CD14-positive monocyte (primary cell): ENCODE measurements at regions not wholly inside any gene's neighbourhood (a gene's known extent, or its start where the extent isn't known, plus 50 kb on each side); places are given as distances from the start of the nearest gene placed in this dataset.

ENCODE experiments used
- DNase-seq, 3 donors: peaks; one replicate each; pipeline ENCODE4 v3.0.0-alpha.2; 2011 to 2022
- H2AFZ ChIP-seq: 2 replicates; pipeline ENCODE4 v1.6.0; 2012; ENCODE audit warnings: mild to moderate bottlenecking, low read depth, low read length, inconsistent platforms; ENCODE audit not compliant: insufficient read depth, poor library complexity, severe bottlenecking
- H3K27ac ChIP-seq, 2 donors: 1 replicate in 1 of 2; 2 replicates in 1 of 2; pipeline ENCODE4 v1.5.1; 2012 to 2013; ENCODE audit warnings: low read length in 2 of 2, control low read depth in 1 of 2, inconsistent platforms in 1 of 2, low read depth in 1 of 2, mild to moderate bottlenecking in 1 of 2
- H3K27me3 ChIP-seq, 2 donors: one replicate each; pipeline versions ENCODE4 v1.6.0 to v1.6.1; 2011 to 2013; ENCODE audit warnings: low read length in 2 of 2; ENCODE audit not compliant: control insufficient read depth in 2 of 2, insufficient read depth in 2 of 2
- H3K36me3 ChIP-seq, 2 donors: replicated peaks in 1 of 2; 1 replicate in 1 of 2; 2 replicates in 1 of 2; pipeline versions ENCODE4 v1.5.1 to v1.6.1; 2012 to 2013; ENCODE audit warnings: low read length in 2 of 2, control low read depth in 1 of 2, inconsistent platforms in 1 of 2, mild to moderate bottlenecking in 1 of 2; ENCODE audit not compliant: insufficient read depth in 2 of 2, control insufficient read depth in 1 of 2
- H3K4me1 ChIP-seq, 2 donors: 1 replicate in 1 of 2; 2 replicates in 1 of 2; pipeline versions ENCODE4 v1.5.1 to v1.6.1; 2012 to 2013; ENCODE audit warnings: low read length in 2 of 2, control low read depth in 1 of 2, inconsistent platforms in 1 of 2, mild to moderate bottlenecking in 1 of 2, moderate library complexity in 1 of 2; ENCODE audit not compliant: insufficient read depth in 2 of 2, control insufficient read depth in 1 of 2
- H3K4me2 ChIP-seq: replicated peaks from 2 replicates; pipeline ENCODE3; 2012; ENCODE audit warnings: low read length, moderate library complexity, mild to moderate bottlenecking; ENCODE audit not compliant: poor library complexity, severe bottlenecking; ENCODE audit errors: extremely low read depth
- H3K4me3 ChIP-seq, 3 experiments: fragments of 200-600 bp in 1 of 3; sonication (generic) in 1 of 3; replicated peaks in 1 of 3; 1 replicate in 2 of 3; 2 replicates in 1 of 3; pipeline ENCODE4 v1.5.1; 2011 to 2013; ENCODE audit warnings: low read length in 3 of 3, mild to moderate bottlenecking in 3 of 3, control low read depth in 2 of 3, low read depth in 2 of 3, inconsistent platforms in 1 of 3, moderate library complexity in 1 of 3
- H3K79me2 ChIP-seq: 2 replicates; pipeline ENCODE4 v1.6.0; 2012; ENCODE audit warnings: mild to moderate bottlenecking, control low read depth, inconsistent platforms, low read length, moderate library complexity; ENCODE audit not compliant: insufficient read depth
- H3K9ac ChIP-seq: 2 replicates; pipeline ENCODE4 v1.6.0; 2017; ENCODE audit warnings: low read length, mild to moderate bottlenecking; ENCODE audit not compliant: insufficient read depth, poor library complexity, severe bottlenecking
- H3K9me3 ChIP-seq, 2 donors: replicated peaks in 1 of 2; 1 replicate in 1 of 2; 2 replicates in 1 of 2; pipeline versions ENCODE4 v1.5.1 to v1.6.1; 2012 to 2013; ENCODE audit warnings: low read length in 2 of 2, control low read depth in 1 of 2; ENCODE audit not compliant: control insufficient read depth in 1 of 2, insufficient read depth in 1 of 2
- H4K20me1 ChIP-seq: 2 replicates; pipeline ENCODE4 v1.6.0; 2012; ENCODE audit warnings: mild to moderate bottlenecking, low read length, control low read depth, moderate library complexity; ENCODE audit not compliant: insufficient read depth
- H3K27ac Mint-ChIP-seq, 7 donors: one replicate each; pipeline ENCODE4 v1.8.0; 2020; ENCODE audit warnings: mild to moderate bottlenecking in 7 of 7, mixed read lengths in 7 of 7, moderate library complexity in 6 of 7, inconsistent platforms in 2 of 7
- H3K27me3 Mint-ChIP-seq, 3 donors: one replicate each; pipeline ENCODE4 v1.8.0; 2021 to 2022; ENCODE audit warnings: low read depth in 3 of 3, mild to moderate bottlenecking in 3 of 3, mixed read lengths in 3 of 3, moderate library complexity in 3 of 3, inconsistent platforms in 1 of 3
- H3K36me3 Mint-ChIP-seq, 2 donors: one replicate each; pipeline ENCODE4 v1.8.0; 2020; ENCODE audit warnings: mixed read lengths in 2 of 2, inconsistent platforms in 1 of 2, mild to moderate bottlenecking in 1 of 2
- H3K4me1 Mint-ChIP-seq: one replicate; pipeline ENCODE4 v1.8.0; 2020; ENCODE audit warnings: mild to moderate bottlenecking, mixed read lengths
- H3K4me3 Mint-ChIP-seq, 2 donors: one replicate each; pipeline ENCODE4 v1.8.0; 2020; ENCODE audit warnings: mild to moderate bottlenecking in 2 of 2, mixed read lengths in 2 of 2, moderate library complexity in 1 of 2
- H3K9me3 Mint-ChIP-seq, 7 donors: one replicate each; pipeline ENCODE4 v1.8.0; 2020 to 2022; ENCODE audit warnings: mixed read lengths in 7 of 7, mild to moderate bottlenecking in 6 of 7, moderate library complexity in 6 of 7, inconsistent platforms in 2 of 7
- WGBS: methylation state at CpG from one replicate; pipeline ENCODE4 v1.1.5; 2013; ENCODE audit warnings: missing lambda C conversion rate; ENCODE audit not compliant: insufficient coverage; 5-methylcytosine and 5-hydroxymethylcytosine counted together
- intact Hi-C, 2 donors: fragments of 100-400 bp; cut with micrococcal nuclease; formaldehyde crosslinking; loops; one replicate each; pipeline versions ENCODE4 v1.15.0 to v1.15.1; 2023
- TF ChIP-seq, protein P1 (sequence below): fragments of 200-600 bp; IDR thresholded peaks from one replicate; pipeline ENCODE4 v1.8.0; 2022; ENCODE audit warnings: antibody characterized with exemption, mild to moderate bottlenecking

DNA sequence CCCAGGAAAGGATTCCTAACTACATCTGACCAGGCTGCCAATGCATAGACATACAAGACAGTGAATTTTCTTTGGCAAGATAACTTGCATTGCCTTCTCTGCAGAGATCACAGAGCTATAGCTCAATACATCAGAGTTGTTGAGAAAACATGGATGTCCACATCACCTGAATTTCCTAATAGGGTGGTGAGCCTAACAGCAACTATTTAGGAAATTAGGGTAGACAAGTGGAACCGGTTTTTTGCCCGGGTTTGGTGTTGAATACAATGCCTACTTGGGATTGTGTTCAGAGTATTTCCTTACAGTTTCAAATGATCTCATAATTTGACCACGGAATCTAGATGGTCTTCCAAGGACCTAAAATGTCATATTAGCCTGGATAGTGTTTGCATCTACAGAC, 262.7 kb downstream of the KIF4B start:
- no peaks in the 10 kb centered on the region for H3K36me3 ChIP-seq
- H3K27me3 ChIP-seq, result no peaks in the 10 kb centered on the region
- intact Hi-C loops, result no loop called here
- H3K4me3 ChIP-seq, result no peak overlapping the region
- no peak overlapping the region for H3K9ac ChIP-seq
- 80% methylated on average over 1 of the region's 3 CpGs for WGBS
- DNase-seq, result no peak
- no peak overlapping the region for H3K27ac ChIP-seq
- Mint-ChIP-seq H3K27me3 (peaks cover 0 to 3% (median 2%) of the 10 kb centered on the region in 3 donors), H3K9me3 (peaks cover 0 to 8% (median 0%) of the 10 kb centered on the region in 7 donors), H3K27ac (peak overlapping the region in 1 of 7 donors; percentile 10), H3K4me3 (no peak overlapping the region), H3K36me3 (no peaks in the 10 kb centered on the region), H3K4me1 (no peaks in the 10 kb centered on the region)
- H4K20me1 ChIP-seq, result no peaks in the 10 kb centered on the region
- no peaks in the 10 kb centered on the region for H3K9me3 ChIP-seq
- H3K4me2 ChIP-seq, result no peak overlapping the region
- H3K4me1 ChIP-seq, result no peaks in the 10 kb centered on the region
- H2AFZ ChIP-seq, result no peak overlapping the region
- H3K79me2 ChIP-seq, result no peaks in the 10 kb centered on the region
- TF ChIP-seq, protein P1, sequence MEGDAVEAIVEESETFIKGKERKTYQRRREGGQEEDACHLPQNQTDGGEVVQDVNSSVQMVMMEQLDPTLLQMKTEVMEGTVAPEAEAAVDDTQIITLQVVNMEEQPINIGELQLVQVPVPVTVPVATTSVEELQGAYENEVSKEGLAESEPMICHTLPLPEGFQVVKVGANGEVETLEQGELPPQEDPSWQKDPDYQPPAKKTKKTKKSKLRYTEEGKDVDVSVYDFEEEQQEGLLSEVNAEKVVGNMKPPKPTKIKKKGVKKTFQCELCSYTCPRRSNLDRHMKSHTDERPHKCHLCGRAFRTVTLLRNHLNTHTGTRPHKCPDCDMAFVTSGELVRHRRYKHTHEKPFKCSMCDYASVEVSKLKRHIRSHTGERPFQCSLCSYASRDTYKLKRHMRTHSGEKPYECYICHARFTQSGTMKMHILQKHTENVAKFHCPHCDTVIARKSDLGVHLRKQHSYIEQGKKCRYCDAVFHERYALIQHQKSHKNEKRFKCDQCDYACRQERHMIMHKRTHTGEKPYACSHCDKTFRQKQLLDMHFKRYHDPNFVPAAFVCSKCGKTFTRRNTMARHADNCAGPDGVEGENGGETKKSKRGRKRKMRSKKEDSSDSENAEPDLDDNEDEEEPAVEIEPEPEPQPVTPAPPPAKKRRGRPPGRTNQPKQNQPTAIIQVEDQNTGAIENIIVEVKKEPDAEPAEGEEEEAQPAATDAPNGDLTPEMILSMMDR, result no peak

- H3K36me3 Mint-ChIP-seq, result no peaks in the 10 kb centered on the region
Measured at GRCh38 chr5:155278532-155278931, 265.0 kb downstream of the KIF4B start.

More at GRCh38 chr5:155278532-155278931, 265.0 kb downstream of the KIF4B start:
- Histone ChIP-seq H3K36me3 (no peaks in the 10 kb centered on the region), H4K20me1 (no peaks in the 10 kb centered on the region), H3K27me3 (no peaks in the 10 kb centered on the region), H3K79me2 (no peaks in the 10 kb centered on the region), H3K4me1 (no peaks in the 10 kb centered on the region), H3K4me3 (no peak overlapping the region), H2AFZ (no peak overlapping the region), H3K9me3 (no peaks in the 10 kb centered on the region), H3K4me2 (no peak overlapping the region), H3K9ac (no peak overlapping the region), H3K27ac (no peak overlapping the region)
- intact Hi-C loops, result no loop called here
- no peak for DNase-seq
- TF ChIP-seq, protein P1, result no peak
- Mint-ChIP-seq H3K4me3 (no peak overlapping the region), H3K9me3 (peaks cover 0 to 6% (median 2%) of the 10 kb centered on the region in 7 donors), H3K27ac (no peak overlapping the region), H3K27me3 (peaks cover 2 to 12% (median 4%) of the 10 kb centered on the region in 3 donors), H3K4me1 (no peaks in the 10 kb centered on the region)
- WGBS, result 93% methylated on average over 3 of the region's 4 CpGs
